B cell (primary cell): ENCODE measurements at regions not wholly inside any gene's neighbourhood (a gene's known extent, or its start where the extent isn't known, plus 50 kb on each side); places are given as distances from the start of the nearest gene placed in this dataset.

Source experiments
- ATAC-seq: fragments of 200-7000 bp; cut with Tn5 transposase; one replicate; pipeline ENCODE4 v1.10.0; 2021; ENCODE audit warnings: low read depth, mild to moderate bottlenecking, moderate number of reproducible peaks, moderate library complexity
- CTCF ChIA-PET: fragments of 350-600 bp; sonication (Branson Sonifier 250); formaldehyde crosslinking; loops from one replicate; lab custom pipeline; 2021; ENCODE audit warnings: antibody characterized with exemption, inconsistent platforms; lab: Charles Lee
- POLR2A ChIA-PET: fragments of 350-600 bp; sonication (Branson Sonifier 250); formaldehyde crosslinking; loops from one replicate; lab custom pipeline; 2021; ENCODE audit warnings: antibody characterized with exemption; lab: Charles Lee
- DNase-seq: peaks from one replicate; pipeline ENCODE4 v3.0.0; 2013
- H2AFZ ChIP-seq: 2 replicates; pipeline ENCODE4 v1.6.1; 2012; ENCODE audit warnings: mild to moderate bottlenecking, low read depth, low read length; ENCODE audit not compliant: insufficient read depth, poor library complexity, severe bottlenecking
- H3K27ac ChIP-seq, 2 donors: 1 replicate in 1 of 2; 2 replicates in 1 of 2; pipeline ENCODE4 v1.5.1; 2012 to 2013; ENCODE audit warnings: low read length in 2 of 2, mild to moderate bottlenecking in 2 of 2, moderate library complexity in 1 of 2
- H3K27me3 ChIP-seq, 4 experiments: fragments of 200-600 bp in 1 of 4; sonication (generic) in 1 of 4; replicated peaks in 1 of 4; 1 replicate in 2 of 4; 2 replicates in 2 of 4; pipeline versions ENCODE4 v1.6.1 to v1.7.0; 2013 to 2016; ENCODE audit warnings: low read length in 3 of 4, mild to moderate bottlenecking in 2 of 4, mixed read lengths in 1 of 4, moderate library complexity in 1 of 4; ENCODE audit not compliant: insufficient read depth in 4 of 4, control insufficient read depth in 3 of 4; ENCODE audit errors: control extremely low read depth in 1 of 4
- H3K36me3 ChIP-seq, 2 experiments: replicated peaks in 1 of 2; 1 replicate in 1 of 2; 2 replicates in 1 of 2; pipeline versions ENCODE4 v1.6.1 to v1.7.1; 2013; ENCODE audit warnings: low read length in 1 of 2; ENCODE audit not compliant: insufficient read depth in 2 of 2, control insufficient read depth in 1 of 2; ENCODE audit errors: control extremely low read depth in 1 of 2, extremely low read depth in 1 of 2
- H3K4me1 ChIP-seq, 2 donors: fragments of 200-600 bp in 1 of 2; sonication (generic) in 1 of 2; 1 replicate in 1 of 2; 2 replicates in 1 of 2; pipeline versions ENCODE4 v1.5.1 to v1.6.1; 2013 to 2017; ENCODE audit warnings: low read length in 2 of 2; ENCODE audit not compliant: control insufficient read depth in 2 of 2, insufficient read depth in 2 of 2
- H3K4me2 ChIP-seq: replicated peaks from 2 replicates; pipeline ENCODE3; 2012; ENCODE audit warnings: mild to moderate bottlenecking, low read depth, low read length; ENCODE audit not compliant: poor library complexity, severe bottlenecking
- H3K4me3 ChIP-seq, 5 experiments: fragments of 200-600 bp in 1 of 5; sonication (generic) in 1 of 5; 1 replicate in 3 of 5; 2 replicates in 2 of 5; pipeline versions ENCODE4 v1.5.1 to v1.7.0; 2011 to 2016; ENCODE audit warnings: low read length in 4 of 5, mild to moderate bottlenecking in 4 of 5, low read depth in 2 of 5, control low read depth in 1 of 5, moderate library complexity in 1 of 5; ENCODE audit not compliant: insufficient read depth in 1 of 5; ENCODE audit errors: control extremely low read depth in 1 of 5, extremely low read depth in 1 of 5
- H3K79me2 ChIP-seq: fragments of 200-600 bp; sonication (generic); one replicate; pipeline ENCODE4 v1.6.0; 2016; ENCODE audit warnings: low read length; ENCODE audit not compliant: control insufficient read depth, insufficient read depth
- H3K9ac ChIP-seq: fragments of 200-600 bp; sonication (generic); 2 replicates; pipeline ENCODE4 v1.6.1; 2017; ENCODE audit warnings: mild to moderate bottlenecking, low read length, moderate library complexity
- H3K9me3 ChIP-seq, 3 donors: one replicate each; pipeline versions ENCODE4 v1.6.1 to v1.7.1; 2013; ENCODE audit warnings: low read length in 2 of 3; ENCODE audit not compliant: control insufficient read depth in 2 of 3, insufficient read depth in 1 of 3; ENCODE audit errors: control extremely low read depth in 1 of 3
- H4K20me1 ChIP-seq: 2 replicates; pipeline ENCODE4 v1.6.0; 2012; ENCODE audit warnings: mild to moderate bottlenecking, low read length; ENCODE audit not compliant: insufficient read depth, control insufficient read depth, poor library complexity, severe bottlenecking
- H3K27ac Mint-ChIP-seq: one replicate; pipeline ENCODE4 v1.8.0; 2021; ENCODE audit warnings: mixed read lengths
- H3K27me3 Mint-ChIP-seq: one replicate; pipeline ENCODE4 v1.8.0; 2021; ENCODE audit warnings: mixed read lengths
- H3K4me1 Mint-ChIP-seq: one replicate; pipeline ENCODE4 v1.8.0; 2021; ENCODE audit warnings: mixed read lengths
- H3K4me3 Mint-ChIP-seq: one replicate; pipeline ENCODE4 v1.8.0; 2021; ENCODE audit warnings: mixed read lengths
- H3K9me3 Mint-ChIP-seq: one replicate; pipeline ENCODE4 v1.8.0; 2022; ENCODE audit warnings: mixed read lengths; ENCODE audit not compliant: insufficient read depth
- EZH2 ChIP-seq: IDR thresholded peaks from 2 replicates; pipeline ENCODE4 v1.6.1; 2012; ENCODE audit warnings: borderline replicate concordance, low read depth, mild to moderate bottlenecking, moderate library complexity, low read length; ENCODE audit not compliant: insufficient read depth, poor library complexity, severe bottlenecking
- WGBS: methylation state at CpG from one replicate; pipeline ENCODE4 v1.1.5; 2013; ENCODE audit warnings: missing lambda C conversion rate; ENCODE audit not compliant: insufficient coverage; 5-methylcytosine and 5-hydroxymethylcytosine counted together
- intact Hi-C: fragments of 100-400 bp; cut with micrococcal nuclease; formaldehyde crosslinking; loops from one replicate; pipeline ENCODE4 v1.10.0; 2022
- TF ChIP-seq, protein P1 (sequence below): fragments of 200-600 bp; IDR thresholded peaks from one replicate; pipeline ENCODE4 v1.8.0; 2022; ENCODE audit warnings: antibody characterized with exemption, mild to moderate bottlenecking

DNA sequence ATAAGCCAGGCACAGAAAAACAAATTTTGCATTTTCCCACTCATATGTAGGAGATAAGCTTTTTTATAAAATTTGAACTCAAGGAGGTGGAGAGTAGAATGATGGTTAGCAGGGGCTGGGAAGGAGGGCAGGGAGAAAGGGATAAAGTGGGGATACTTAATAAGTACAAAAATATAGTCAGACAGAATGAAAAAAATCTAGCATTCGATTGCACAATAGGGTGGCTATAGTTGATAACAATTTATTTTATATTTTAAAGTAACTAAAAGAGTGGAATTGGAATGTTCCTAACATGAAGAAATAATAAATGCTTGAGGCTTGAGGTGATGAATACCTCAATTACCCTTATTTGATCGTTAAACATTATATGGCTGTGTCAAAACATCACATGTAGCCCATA lies 415.7 kb upstream of the STEAP1 start:
- WGBS, result no CpG with 5 or more reads among the region's 2 CpGs

DNA sequence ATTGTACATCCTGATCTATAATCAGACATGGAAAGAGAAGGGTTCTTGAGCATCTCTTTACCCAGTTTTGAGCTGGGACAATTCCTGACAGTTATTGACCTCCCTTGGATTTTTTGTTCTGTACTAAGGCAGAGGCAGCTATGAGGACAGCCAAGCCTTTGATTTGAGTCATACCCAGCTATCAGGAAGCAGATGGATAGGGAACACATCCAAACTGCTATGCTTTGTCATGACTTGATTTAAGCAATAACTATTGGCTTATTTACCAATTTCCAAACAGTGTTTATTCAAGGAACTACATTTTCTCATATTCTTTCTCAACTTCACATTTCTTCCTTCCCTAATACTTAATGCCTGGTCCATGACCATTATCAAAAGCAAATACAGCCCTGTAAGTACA lies 396.4 kb upstream of the STEAP1 start:
- H3K4me2 ChIP-seq, result no peak overlapping the region
- H3K9ac ChIP-seq, result no peak overlapping the region
- no peaks in the 10 kb centered on the region for H3K27me3 ChIP-seq
- no peaks in the 10 kb centered on the region for H3K4me1 Mint-ChIP-seq
- H4K20me1 ChIP-seq, result no peaks in the 10 kb centered on the region
- no peak overlapping the region for H2AFZ ChIP-seq
- no peak for DNase-seq
- H3K9me3 Mint-ChIP-seq, result no peaks in the 10 kb centered on the region
- H3K4me1 ChIP-seq, result no peaks in the 10 kb centered on the region
- H3K4me3 Mint-ChIP-seq, result no peak overlapping the region
- ChIA-PET CTCF (no interaction called here), POLR2A (no interaction called here)
- H3K27ac ChIP-seq, result no peak overlapping the region
- no peaks in the 10 kb centered on the region for H3K27me3 Mint-ChIP-seq
- ATAC-seq, result no peak
- intact Hi-C loops, result no loop called here
- no peaks in the 10 kb centered on the region for H3K36me3 ChIP-seq
- no peak overlapping the region for H3K27ac Mint-ChIP-seq
- TF ChIP-seq, protein P1, sequence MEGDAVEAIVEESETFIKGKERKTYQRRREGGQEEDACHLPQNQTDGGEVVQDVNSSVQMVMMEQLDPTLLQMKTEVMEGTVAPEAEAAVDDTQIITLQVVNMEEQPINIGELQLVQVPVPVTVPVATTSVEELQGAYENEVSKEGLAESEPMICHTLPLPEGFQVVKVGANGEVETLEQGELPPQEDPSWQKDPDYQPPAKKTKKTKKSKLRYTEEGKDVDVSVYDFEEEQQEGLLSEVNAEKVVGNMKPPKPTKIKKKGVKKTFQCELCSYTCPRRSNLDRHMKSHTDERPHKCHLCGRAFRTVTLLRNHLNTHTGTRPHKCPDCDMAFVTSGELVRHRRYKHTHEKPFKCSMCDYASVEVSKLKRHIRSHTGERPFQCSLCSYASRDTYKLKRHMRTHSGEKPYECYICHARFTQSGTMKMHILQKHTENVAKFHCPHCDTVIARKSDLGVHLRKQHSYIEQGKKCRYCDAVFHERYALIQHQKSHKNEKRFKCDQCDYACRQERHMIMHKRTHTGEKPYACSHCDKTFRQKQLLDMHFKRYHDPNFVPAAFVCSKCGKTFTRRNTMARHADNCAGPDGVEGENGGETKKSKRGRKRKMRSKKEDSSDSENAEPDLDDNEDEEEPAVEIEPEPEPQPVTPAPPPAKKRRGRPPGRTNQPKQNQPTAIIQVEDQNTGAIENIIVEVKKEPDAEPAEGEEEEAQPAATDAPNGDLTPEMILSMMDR, result no peak
- TF ChIP-seq EZH2, result no peak
- peaks cover 0 to 10% (median 0%) of the 10 kb centered on the region in 3 donors for H3K9me3 ChIP-seq
- H3K4me3 ChIP-seq, result no peak overlapping the region
- no peaks in the 10 kb centered on the region for H3K79me2 ChIP-seq

More for the DNA sequence above, 415.7 kb upstream of the STEAP1 start:
- no peak overlapping the region for H3K4me2 ChIP-seq
- H3K27ac ChIP-seq, result no peak overlapping the region
- no peak for DNase-seq
- H3K9ac ChIP-seq, result no peak overlapping the region
- H3K27me3 Mint-ChIP-seq, result no peaks in the 10 kb centered on the region
- no peak overlapping the region for H2AFZ ChIP-seq
- no peaks in the 10 kb centered on the region for H4K20me1 ChIP-seq
- no peaks in the 10 kb centered on the region for H3K36me3 ChIP-seq
- H3K79me2 ChIP-seq, result no peaks in the 10 kb centered on the region
- H3K9me3 Mint-ChIP-seq, result no peaks in the 10 kb centered on the region
- no peaks in the 10 kb centered on the region for H3K4me1 Mint-ChIP-seq
- TF ChIP-seq EZH2, result no peak
- TF ChIP-seq, protein P1, result no peak
- CTCF ChIA-PET, result no interaction called here
- no peak for ATAC-seq
- no peak overlapping the region for H3K4me3 ChIP-seq
- H3K9me3 ChIP-seq, result no peaks in the 10 kb centered on the region
- POLR2A ChIA-PET, result no interaction called here
- H3K4me3 Mint-ChIP-seq, result no peak overlapping the region
- H3K4me1 ChIP-seq, result no peaks in the 10 kb centered on the region
- intact Hi-C loops, result no loop called here
- H3K27ac Mint-ChIP-seq, result no peak overlapping the region
- no peaks in the 10 kb centered on the region for H3K27me3 ChIP-seq
